Natural killer cell (primary cell): ENCODE measurements at regions not wholly inside any gene's neighbourhood (a gene's known extent, or its start where the extent isn't known, plus 50 kb on each side); places are given as distances from the start of the nearest gene placed in this dataset.

Experiments used
- ATAC-seq, 3 donors: fragments of 150-1000 bp in 2 of 3; fragments of 200-7000 bp in 1 of 3; cut with Tn5 transposase; 1 replicate in 1 of 3; 2 replicates in 2 of 3; pipeline ENCODE4 v1.10.0; 2021; ENCODE audit warnings: mild to moderate bottlenecking in 2 of 3, moderate library complexity in 2 of 3
- DNase-seq, 2 donors: peaks; one replicate each; pipeline versions ENCODE4 v3.0.0 to v3.0.0-alpha.2; 2013 to 2021; ENCODE audit warnings: mixed read lengths in 1 of 2
- H3K27ac ChIP-seq: one replicate; pipeline ENCODE4 v1.5.1; 2013; ENCODE audit warnings: mild to moderate bottlenecking, low read length
- H3K27me3 ChIP-seq: one replicate; pipeline ENCODE4 v1.6.1; 2013; ENCODE audit warnings: low read length; ENCODE audit not compliant: control insufficient read depth, insufficient read depth
- H3K36me3 ChIP-seq: one replicate; pipeline ENCODE4 v1.6.1; 2013; ENCODE audit warnings: low read length; ENCODE audit not compliant: control insufficient read depth, insufficient read depth
- H3K4me1 ChIP-seq: one replicate; pipeline ENCODE4 v1.6.1; 2013; ENCODE audit warnings: low read length; ENCODE audit not compliant: control insufficient read depth, insufficient read depth
- H3K4me3 ChIP-seq: one replicate; pipeline ENCODE4 v1.5.1; 2013; ENCODE audit warnings: low read length
- H3K9me3 ChIP-seq: one replicate; pipeline ENCODE4 v1.6.1; 2013; ENCODE audit warnings: low read length; ENCODE audit not compliant: control insufficient read depth, insufficient read depth
- H3K27ac Mint-ChIP-seq, 2 donors: one replicate each; pipeline ENCODE4 v1.8.0; 2022; ENCODE audit warnings: mild to moderate bottlenecking in 2 of 2, mixed read lengths in 2 of 2, moderate library complexity in 1 of 2
- H3K27me3 Mint-ChIP-seq, 2 donors: one replicate each; pipeline ENCODE4 v1.8.0; 2022; ENCODE audit warnings: low read depth in 2 of 2, mixed read lengths in 2 of 2
- H3K36me3 Mint-ChIP-seq: one replicate; pipeline ENCODE4 v1.8.0; 2022; ENCODE audit warnings: mixed read lengths
- H3K4me1 Mint-ChIP-seq, 2 donors: one replicate each; pipeline ENCODE4 v1.8.0; 2022; ENCODE audit warnings: mixed read lengths in 2 of 2
- H3K4me3 Mint-ChIP-seq: one replicate; pipeline ENCODE4 v1.8.0; 2022; ENCODE audit warnings: mild to moderate bottlenecking, moderate library complexity, mixed read lengths
- H3K9me3 Mint-ChIP-seq, 2 donors: one replicate each; pipeline ENCODE4 v1.8.0; 2022; ENCODE audit warnings: mixed read lengths in 2 of 2
- CTCF ChIP-seq: fragments of 200-600 bp; IDR thresholded peaks from one replicate; pipeline ENCODE4 v1.8.0; 2022; ENCODE audit warnings: antibody characterized with exemption
- WGBS: methylation state at CpG from one replicate; pipeline ENCODE4 v1.1.7; 2013; ENCODE audit warnings: missing lambda C conversion rate; ENCODE audit not compliant: insufficient coverage; 5-methylcytosine and 5-hydroxymethylcytosine counted together
- intact Hi-C: fragments of 100-400 bp; cut with micrococcal nuclease; formaldehyde crosslinking; loops from one replicate; pipeline ENCODE4 v1.14.2; 2022

- Histone ChIP-seq H3K27ac (no peak overlapping the region), H3K4me3 (no peak overlapping the region), H3K4me1 (no peaks in the 10 kb centered on the region), H3K27me3 (no peaks in the 10 kb centered on the region), H3K9me3 (no peaks in the 10 kb centered on the region), H3K36me3 (no peaks in the 10 kb centered on the region)
- WGBS, result no CpG with 5 or more reads among the region's 1 CpG
- DNase-seq (no peak), ATAC-seq (no peak)
- Mint-ChIP-seq H3K27me3 (no peaks in the 10 kb centered on the region), H3K9me3 (peaks cover 11 to 14% of the 10 kb centered on the region in 2 donors), H3K36me3 (no peaks in the 10 kb centered on the region), H3K4me3 (no peak overlapping the region), H3K27ac (no peak overlapping the region), H3K4me1 (no peaks in the 10 kb centered on the region)
- no peak for TF ChIP-seq CTCF
- intact Hi-C loops, result no loop called here
Measured at GRCh38 chr13:104416973-104417372, 1350.8 kb upstream of the SLC10A2 start.

GRCh38 chr13:104414771-104415170 lies 1348.6 kb upstream of the SLC10A2 start:
- H3K36me3 ChIP-seq, result no peaks in the 10 kb centered on the region
- WGBS, result 22% methylated on average over 4 of the region's 4 CpGs
- Mint-ChIP-seq H3K4me3 (no peak overlapping the region), H3K27ac (no peak overlapping the region), H3K27me3 (no peaks in the 10 kb centered on the region), H3K9me3 (peaks cover 8 to 17% of the 10 kb centered on the region in 2 donors), H3K36me3 (no peaks in the 10 kb centered on the region), H3K4me1 (no peaks in the 10 kb centered on the region)
- H3K4me3 ChIP-seq, result no peak overlapping the region
- intact Hi-C loops, result no loop called here
- no peak for ATAC-seq
- no peak overlapping the region for H3K27ac ChIP-seq
- no peak for TF ChIP-seq CTCF
- H3K27me3 ChIP-seq, result no peaks in the 10 kb centered on the region
- H3K9me3 ChIP-seq, result no peaks in the 10 kb centered on the region
- H3K4me1 ChIP-seq, result no peaks in the 10 kb centered on the region
- no peak for DNase-seq

GRCh38 chr13:104414181-104414580 lies 1348.0 kb upstream of the SLC10A2 start:
- Mint-ChIP-seq H3K36me3 (no peaks in the 10 kb centered on the region), H3K27me3 (no peaks in the 10 kb centered on the region), H3K9me3 (peaks cover 8 to 17% of the 10 kb centered on the region in 2 donors), H3K4me3 (no peak overlapping the region), H3K4me1 (no peaks in the 10 kb centered on the region), H3K27ac (no peak overlapping the region)
- no peak overlapping the region for H3K27ac ChIP-seq
- no peaks in the 10 kb centered on the region for H3K27me3 ChIP-seq
- intact Hi-C loops, result no loop called here
- H3K4me1 ChIP-seq, result no peaks in the 10 kb centered on the region
- TF ChIP-seq CTCF, result no peak
- DNase-seq (no peak), ATAC-seq (no peak)
- no peak overlapping the region for H3K4me3 ChIP-seq
- no peaks in the 10 kb centered on the region for H3K36me3 ChIP-seq
- WGBS, result 88% methylated on average over 2 of the region's 2 CpGs
- H3K9me3 ChIP-seq, result no peaks in the 10 kb centered on the region

- ATAC-seq (no peak), DNase-seq (no peak)
- WGBS, result 96% methylated on average over 3 of the region's 5 CpGs
- Mint-ChIP-seq H3K9me3 (peaks cover 10 to 11% of the 10 kb centered on the region in 2 donors), H3K27me3 (no peaks in the 10 kb centered on the region), H3K27ac (no peak overlapping the region), H3K36me3 (no peaks in the 10 kb centered on the region), H3K4me1 (no peaks in the 10 kb centered on the region), H3K4me3 (no peak overlapping the region)
- no peak overlapping the region for H3K27ac ChIP-seq
- H3K9me3 ChIP-seq, result no peaks in the 10 kb centered on the region
- no peaks in the 10 kb centered on the region for H3K36me3 ChIP-seq
- intact Hi-C loops, result no loop called here
- H3K27me3 ChIP-seq, result no peaks in the 10 kb centered on the region
- no peak for TF ChIP-seq CTCF
- H3K4me3 ChIP-seq, result no peak overlapping the region
- H3K4me1 ChIP-seq, result no peaks in the 10 kb centered on the region
Measured at GRCh38 chr13:104411141-104411765, 1345.0 kb upstream of the SLC10A2 start.
